BE2C (cell line): ENCODE measurements at regions not wholly inside any gene's neighbourhood (a gene's known extent, or its start where the extent isn't known, plus 50 kb on each side); places are given as distances from the start of the nearest gene placed in this dataset.

Experiments
- DNase-seq: peaks from one replicate; pipeline ENCODE4 v3.0.0-alpha.2; 2020
- H3K27me3 ChIP-seq: fragments of 250-450 bp; sonication (Bioruptor Pico); 2 replicates; pipeline ENCODE4 v1.5.1; 2020; ENCODE audit warnings: mild to moderate bottlenecking
- H3K36me3 ChIP-seq: fragments of 250-450 bp; sonication (Bioruptor Pico); 2 replicates; pipeline ENCODE4 v1.5.1; 2020; ENCODE audit warnings: mild to moderate bottlenecking
- H3K4me1 ChIP-seq: fragments of 250-450 bp; sonication (Bioruptor Pico); 2 replicates; pipeline ENCODE4 v1.5.1; 2020
- H3K4me3 ChIP-seq: 2 replicates; pipeline ENCODE4 v1.5.1; 2011; ENCODE audit warnings: low read depth, low read length
- H3K9me3 ChIP-seq: fragments of 250-450 bp; sonication (Bioruptor Pico); 2 replicates; pipeline ENCODE4 v1.5.1; 2020
- TF ChIP-seq, protein P1 (sequence below): IDR thresholded peaks from 2 replicates; pipeline ENCODE4 v1.5.1; 2012; ENCODE audit warnings: mild to moderate bottlenecking, low read depth, low read length

DNA sequence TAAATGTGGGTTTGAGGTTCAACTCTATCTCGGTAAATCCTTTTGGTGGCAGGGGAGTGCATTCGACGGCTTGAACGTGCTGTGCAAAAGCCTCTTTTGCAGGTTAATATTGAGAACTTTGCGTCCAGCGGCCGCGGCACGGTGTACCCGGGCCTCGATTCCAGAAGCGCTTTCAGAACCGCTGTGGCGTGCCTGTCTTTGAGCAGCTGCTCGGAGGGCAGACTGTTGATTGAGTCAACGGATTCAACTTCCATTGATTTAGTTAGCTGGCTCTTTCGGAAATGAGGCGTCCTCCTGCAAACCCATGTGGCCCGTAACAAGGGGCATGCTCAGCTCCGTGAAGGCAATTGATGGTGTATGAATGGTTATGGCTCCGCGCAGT is 1247.8 kb downstream of the BRD1 start:
- Histone ChIP-seq H3K9me3 (peaks cover 11% of the 10 kb centered on the region; the same call in 1 of the 2 replicates), H3K4me3 (no peak overlapping the region), H3K4me1 (no peaks in the 10 kb centered on the region), H3K36me3 (no peaks in the 10 kb centered on the region), H3K27me3 (no peaks in the 10 kb centered on the region)
- DNase-seq = no peak
- TF ChIP-seq, protein P1, sequence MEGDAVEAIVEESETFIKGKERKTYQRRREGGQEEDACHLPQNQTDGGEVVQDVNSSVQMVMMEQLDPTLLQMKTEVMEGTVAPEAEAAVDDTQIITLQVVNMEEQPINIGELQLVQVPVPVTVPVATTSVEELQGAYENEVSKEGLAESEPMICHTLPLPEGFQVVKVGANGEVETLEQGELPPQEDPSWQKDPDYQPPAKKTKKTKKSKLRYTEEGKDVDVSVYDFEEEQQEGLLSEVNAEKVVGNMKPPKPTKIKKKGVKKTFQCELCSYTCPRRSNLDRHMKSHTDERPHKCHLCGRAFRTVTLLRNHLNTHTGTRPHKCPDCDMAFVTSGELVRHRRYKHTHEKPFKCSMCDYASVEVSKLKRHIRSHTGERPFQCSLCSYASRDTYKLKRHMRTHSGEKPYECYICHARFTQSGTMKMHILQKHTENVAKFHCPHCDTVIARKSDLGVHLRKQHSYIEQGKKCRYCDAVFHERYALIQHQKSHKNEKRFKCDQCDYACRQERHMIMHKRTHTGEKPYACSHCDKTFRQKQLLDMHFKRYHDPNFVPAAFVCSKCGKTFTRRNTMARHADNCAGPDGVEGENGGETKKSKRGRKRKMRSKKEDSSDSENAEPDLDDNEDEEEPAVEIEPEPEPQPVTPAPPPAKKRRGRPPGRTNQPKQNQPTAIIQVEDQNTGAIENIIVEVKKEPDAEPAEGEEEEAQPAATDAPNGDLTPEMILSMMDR = no peak

DNA sequence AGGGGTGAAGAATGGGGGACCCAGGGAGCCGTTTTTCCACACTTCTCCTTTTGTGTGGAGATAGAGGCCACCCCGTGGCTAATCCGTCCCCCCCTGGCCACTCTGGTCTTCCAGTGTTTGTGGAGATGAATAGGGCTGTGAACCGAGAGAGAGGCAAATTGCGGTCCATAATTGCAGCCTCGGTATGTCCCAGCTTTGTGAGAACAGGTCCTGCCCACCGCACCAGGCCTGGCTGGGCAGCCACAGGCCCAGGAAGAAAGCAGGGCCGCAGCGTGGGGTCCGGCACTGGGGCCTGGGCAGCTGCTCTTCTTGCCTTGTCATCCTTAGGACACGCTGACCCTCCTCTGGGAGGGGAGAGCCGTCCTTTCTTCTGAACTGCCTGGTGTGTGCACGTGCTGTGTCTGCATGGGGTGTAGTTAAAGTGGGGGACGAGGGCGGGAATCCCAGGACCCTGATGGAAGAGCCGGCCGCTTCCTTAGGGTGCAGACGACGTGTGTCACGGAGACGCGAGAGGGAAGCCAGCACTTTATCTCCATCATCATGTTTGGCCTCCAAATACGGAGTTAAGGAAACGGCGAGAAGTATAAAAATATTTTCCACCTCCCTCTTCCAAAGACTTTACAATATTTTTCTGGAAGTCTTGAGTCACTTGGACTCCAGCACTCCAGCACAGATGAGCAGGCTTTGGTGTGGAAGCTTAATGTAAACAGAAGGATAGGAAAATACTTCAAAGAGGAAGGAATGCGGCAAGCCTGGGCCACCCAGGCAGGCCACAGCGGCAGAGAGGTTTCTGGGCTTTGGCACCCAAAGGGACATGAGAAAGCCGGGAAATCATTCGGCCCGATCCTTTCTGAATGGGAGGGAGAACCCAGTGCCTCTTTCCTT is 1248.4 kb downstream of the BRD1 start:
- H3K9me3 ChIP-seq = peaks cover 6% of the 10 kb centered on the region; the same call in 1 of the 2 replicates
- H3K27me3 ChIP-seq = no peaks in the 10 kb centered on the region
- no peaks in the 10 kb centered on the region for H3K4me1 ChIP-seq
- H3K4me3 ChIP-seq = no peak overlapping the region
- H3K36me3 ChIP-seq = no peaks in the 10 kb centered on the region
- TF ChIP-seq, protein P1 = no peak
- DNase-seq = no peak

DNA sequence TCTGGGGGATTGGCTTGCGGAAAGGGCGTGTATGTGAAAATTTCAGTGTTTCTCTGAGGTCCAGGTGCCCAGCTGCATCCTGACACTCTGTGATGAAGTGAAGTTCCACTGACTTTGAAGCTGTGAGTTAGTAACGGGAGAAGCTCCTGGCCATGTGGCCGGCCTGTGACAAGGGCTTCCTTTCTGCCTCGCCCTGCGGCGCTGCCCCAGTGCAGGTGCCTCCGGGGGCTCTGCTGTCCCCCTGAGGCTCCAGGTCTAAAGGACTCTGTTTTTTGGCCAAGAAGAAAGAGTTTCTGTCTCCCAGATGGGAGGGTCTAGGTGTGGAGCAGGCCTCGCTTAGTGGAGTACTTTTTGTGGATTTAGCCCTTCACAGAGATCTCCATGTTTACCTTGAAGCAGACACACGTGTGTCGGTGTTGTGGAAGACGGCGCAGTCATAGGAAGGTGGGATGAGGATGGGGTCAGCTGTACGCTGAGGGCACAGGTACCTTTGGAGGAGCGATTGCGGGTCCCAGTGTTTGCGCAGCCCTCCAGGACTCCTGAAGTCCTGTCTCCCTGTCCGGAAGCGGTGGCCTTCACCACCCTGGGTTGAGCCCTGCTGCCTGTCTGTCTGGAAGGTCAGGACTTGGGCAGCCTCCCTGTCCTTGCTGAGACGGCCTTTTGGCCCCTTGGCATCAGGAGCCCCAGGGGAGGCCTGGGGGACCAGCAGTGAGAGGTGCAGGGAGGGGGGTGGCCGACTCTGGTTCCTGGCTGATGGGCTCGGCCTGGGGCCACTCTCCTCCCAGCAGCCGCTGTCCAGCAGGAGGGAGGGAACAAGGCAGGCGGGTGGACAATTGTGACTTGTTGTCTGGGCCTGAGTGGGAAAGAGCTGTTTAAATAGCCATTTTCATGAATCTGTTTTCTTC is 1249.3 kb downstream of the BRD1 start:
- TF ChIP-seq, protein P1 = no peak
- Histone ChIP-seq H3K4me1 (no peaks in the 10 kb centered on the region), H3K27me3 (no peaks in the 10 kb centered on the region), H3K36me3 (no peaks in the 10 kb centered on the region), H3K4me3 (no peak overlapping the region), H3K9me3 (no peaks in the 10 kb centered on the region; the same call in 1 of the 2 replicates)
- DNase-seq = no peak

DNA sequence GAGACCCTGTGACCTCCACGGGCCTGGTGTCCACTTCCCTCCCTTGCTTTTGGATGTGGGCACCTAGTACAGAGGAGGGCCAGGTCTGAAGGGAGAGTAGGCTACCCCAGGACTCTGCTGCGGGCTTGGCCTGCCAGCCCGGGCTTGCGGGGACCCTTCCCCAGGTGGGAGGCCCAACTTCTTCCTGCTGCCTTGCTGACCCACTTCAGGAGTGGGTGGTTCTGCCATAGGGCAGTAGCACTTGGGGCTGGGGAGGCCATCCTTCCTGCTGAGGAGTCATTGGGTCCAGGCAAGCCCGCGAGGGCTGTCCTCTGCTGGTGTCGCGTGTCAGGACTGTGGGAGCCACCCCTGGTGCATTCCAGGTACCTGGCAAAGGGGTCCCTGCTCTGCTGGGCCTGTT is 1250.0 kb downstream of the BRD1 start:
- TF ChIP-seq, protein P1 = no peak
- no peak for DNase-seq
- Histone ChIP-seq H3K36me3 (no peaks in the 10 kb centered on the region), H3K4me1 (no peaks in the 10 kb centered on the region), H3K4me3 (no peak overlapping the region), H3K9me3 (no peaks in the 10 kb centered on the region; the same call in 1 of the 2 replicates), H3K27me3 (no peaks in the 10 kb centered on the region)

DNA sequence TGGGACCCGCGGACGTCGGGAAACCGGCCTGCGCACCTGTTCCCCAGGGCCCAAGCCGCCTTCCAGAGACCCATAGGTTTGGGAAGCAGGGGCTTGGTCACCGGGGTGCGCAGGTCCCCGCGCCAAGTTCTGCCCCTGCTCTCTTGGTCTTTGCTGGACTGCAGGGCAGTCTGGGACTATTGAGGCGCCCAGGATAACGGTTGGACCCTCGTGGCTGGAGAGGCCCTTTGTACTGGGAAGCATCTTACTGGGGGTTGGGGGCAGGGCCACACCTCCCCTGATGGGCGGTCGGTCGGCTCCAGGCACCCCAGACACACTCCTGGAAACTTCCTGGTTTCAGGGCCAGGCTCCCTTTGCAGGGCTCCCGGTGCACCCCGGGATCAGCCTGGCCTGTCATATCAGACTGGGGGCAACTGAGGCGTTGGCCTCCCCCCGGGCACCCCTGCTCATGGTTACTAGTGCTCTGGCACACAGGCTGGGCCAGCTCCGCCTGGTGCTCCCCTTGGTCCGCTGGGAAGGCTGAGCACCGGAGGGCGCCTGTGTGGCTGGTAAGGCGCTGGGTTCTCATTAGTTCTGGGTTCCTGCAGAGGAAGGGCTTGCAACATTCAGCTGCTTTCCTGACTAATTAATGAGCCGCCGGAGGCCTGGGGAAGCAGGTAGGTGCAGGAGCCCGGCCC is 1250.5 kb downstream of the BRD1 start:
- no peaks in the 10 kb centered on the region for H3K27me3 ChIP-seq
- H3K4me3 ChIP-seq = no peak overlapping the region
- H3K4me1 ChIP-seq = no peaks in the 10 kb centered on the region
- no peak for DNase-seq
- H3K36me3 ChIP-seq = no peaks in the 10 kb centered on the region
- TF ChIP-seq, protein P1 = no peak
- peaks cover 4% of the 10 kb centered on the region; the same call in 1 of the 2 replicates for H3K9me3 ChIP-seq
